ENCODE measurements at regions not wholly inside any gene's neighbourhood (a gene's known extent, or its start where the extent isn't known, plus 50 kb on each side); places are given as distances from the start of the nearest gene placed in this dataset.

GRCh38 chr15:26259581-26259980, 396.5 kb upstream of the ATP10A start:
- TF ChIP-seq POLR2AphosphoS5 (IDR thresholded peaks at IDR 0.05) (no peak), EZH2 (IDR thresholded peaks at IDR 0.05; ENCODE audit: borderline replicate concordance, insufficient read depth, low read length, poor library complexity, severe bottlenecking) (no peak), RAD21 (conservative IDR thresholded peaks at IDR 0.05) (no peak), TAF1 (IDR thresholded peaks at IDR 0.05; ENCODE audit: low read depth) (no peak)
- TF ChIP-seq, protein P1, sequence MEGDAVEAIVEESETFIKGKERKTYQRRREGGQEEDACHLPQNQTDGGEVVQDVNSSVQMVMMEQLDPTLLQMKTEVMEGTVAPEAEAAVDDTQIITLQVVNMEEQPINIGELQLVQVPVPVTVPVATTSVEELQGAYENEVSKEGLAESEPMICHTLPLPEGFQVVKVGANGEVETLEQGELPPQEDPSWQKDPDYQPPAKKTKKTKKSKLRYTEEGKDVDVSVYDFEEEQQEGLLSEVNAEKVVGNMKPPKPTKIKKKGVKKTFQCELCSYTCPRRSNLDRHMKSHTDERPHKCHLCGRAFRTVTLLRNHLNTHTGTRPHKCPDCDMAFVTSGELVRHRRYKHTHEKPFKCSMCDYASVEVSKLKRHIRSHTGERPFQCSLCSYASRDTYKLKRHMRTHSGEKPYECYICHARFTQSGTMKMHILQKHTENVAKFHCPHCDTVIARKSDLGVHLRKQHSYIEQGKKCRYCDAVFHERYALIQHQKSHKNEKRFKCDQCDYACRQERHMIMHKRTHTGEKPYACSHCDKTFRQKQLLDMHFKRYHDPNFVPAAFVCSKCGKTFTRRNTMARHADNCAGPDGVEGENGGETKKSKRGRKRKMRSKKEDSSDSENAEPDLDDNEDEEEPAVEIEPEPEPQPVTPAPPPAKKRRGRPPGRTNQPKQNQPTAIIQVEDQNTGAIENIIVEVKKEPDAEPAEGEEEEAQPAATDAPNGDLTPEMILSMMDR (IDR thresholded peaks at IDR 0.05; ENCODE audit: poor library complexity, severe bottlenecking): no peak

Measured in neural cell (in vitro differentiated cells).